ENCODE measurements at regions not wholly inside any gene's neighbourhood (a gene's known extent, or its start where the extent isn't known, plus 50 kb on each side); places are given as distances from the start of the nearest gene placed in this dataset.

DNA sequence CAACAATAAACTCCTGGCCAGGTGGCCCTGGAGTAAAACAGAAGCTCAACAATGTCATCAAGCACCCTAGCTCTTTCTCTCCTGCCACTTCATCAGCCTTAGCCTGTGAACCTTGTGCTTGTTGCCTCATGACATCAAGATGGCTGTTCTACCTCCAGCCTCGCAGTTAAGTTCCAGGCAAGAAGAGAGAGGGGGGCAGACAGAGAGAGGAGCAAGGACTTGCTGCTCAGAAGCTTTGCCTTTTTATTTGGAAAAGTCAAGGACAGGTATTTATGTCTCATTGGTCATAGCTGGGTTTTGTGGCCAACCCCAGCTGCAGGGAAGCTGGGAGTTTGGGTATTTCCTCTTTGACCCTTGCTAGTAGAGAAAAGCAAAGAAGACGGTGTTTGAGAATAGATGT lies 60.3 kb upstream of the GADD45A start:
- no peak for DNase-seq (ENCODE audit: low spot score)
- intact Hi-C loops (cut with DNase I): no loop called here

DNA sequence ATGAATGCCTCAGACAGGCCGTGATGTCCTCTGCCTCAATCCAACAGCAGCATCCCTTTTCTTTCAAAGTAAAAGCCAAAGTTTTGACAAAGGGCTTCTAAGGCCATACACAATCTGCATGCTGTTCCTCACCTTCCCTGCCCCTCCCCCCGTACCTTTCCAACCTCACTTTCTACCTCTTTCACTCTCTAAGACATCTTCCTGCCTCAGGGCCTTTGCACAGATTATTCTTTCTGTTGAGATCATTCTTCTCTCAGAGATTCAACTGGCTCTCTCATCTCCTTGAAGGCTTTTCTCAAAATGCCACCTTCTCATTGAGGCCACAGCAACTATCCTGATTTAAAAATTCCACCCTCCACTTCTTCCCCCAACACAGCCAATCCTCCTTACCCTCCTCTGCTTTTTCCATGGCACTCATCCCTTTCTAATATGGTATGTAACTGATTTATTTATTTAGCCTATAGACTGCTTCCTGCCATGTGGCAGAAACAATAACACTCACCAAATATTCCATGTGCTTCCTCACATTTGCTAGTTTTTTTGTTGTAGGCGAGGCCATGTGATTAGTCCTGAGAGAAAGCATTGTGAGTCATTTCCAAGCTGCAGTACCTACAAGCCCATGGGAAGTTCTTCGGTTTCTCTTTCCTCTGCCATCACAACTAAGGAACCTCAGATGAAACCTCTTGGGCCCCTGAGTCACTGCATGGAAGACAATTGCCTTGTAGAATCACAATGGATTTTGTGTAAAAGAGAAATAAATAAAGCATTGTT lies 58.7 kb upstream of the GADD45A start:
- no peak for DNase-seq (ENCODE audit: low spot score)
- intact Hi-C loops (cut with DNase I): no loop called here

DNA sequence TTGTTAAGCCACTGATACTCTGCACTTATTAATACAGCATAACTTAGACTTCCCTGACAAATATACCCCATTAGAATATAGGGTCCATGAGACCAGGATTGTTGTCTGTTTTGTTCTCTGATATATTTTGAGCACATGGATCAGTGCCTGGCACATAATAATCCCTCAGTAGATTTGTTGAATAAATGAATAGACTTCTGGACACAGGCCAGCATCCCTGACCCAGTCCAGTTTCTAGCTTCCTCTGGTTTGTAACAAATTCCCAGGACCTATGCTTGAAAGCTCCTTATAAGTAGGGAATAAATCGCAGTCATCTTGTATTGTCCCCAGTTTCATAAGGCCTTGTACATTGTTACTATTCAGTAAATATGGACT lies 58.2 kb upstream of the GADD45A start:
- intact Hi-C loops (cut with DNase I): no loop called here
- no peak for DNase-seq (ENCODE audit: low spot score)

DNA sequence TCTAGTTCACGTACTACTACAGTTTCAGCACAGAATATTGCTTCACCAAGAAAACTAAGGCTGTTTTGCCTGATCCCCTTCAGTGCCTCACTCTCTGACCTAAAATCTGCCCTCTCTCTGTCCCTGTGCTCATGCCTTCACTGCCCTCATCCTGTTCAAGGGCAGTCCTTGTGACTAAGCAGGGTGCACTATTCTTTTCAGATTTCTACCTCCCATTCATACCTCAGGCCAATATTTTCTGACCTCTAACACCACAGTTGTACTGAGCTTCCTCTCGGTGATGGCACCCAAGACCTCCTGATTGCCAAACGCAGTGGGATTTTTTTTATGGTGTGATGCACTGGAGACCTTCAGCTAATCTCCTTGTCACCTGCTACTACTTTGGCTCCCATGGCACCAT lies 57.7 kb upstream of the GADD45A start:
- DNase-seq (ENCODE audit: low spot score): no peak
- intact Hi-C loops (cut with DNase I): no loop called here

DNA sequence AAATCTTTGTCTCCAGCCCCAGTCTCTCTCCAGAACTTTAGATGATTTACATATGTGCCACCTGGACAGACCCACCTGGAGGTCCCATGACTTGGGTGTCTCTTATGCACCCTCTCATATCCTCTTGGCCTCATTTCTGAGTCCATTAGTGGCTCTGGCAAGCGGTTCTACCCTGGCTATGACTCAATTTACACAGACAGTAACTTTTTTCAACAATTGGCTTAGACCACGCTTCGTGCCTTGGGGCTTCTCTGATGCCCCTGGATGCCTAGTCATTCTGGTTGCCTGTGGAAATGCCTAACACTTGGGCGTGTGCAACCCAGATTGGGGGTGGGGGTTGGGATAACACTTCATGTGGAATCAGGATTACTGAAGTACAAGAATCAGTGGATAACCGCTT lies 57.1 kb upstream of the GADD45A start:
- no peak for DNase-seq (ENCODE audit: low spot score)
- intact Hi-C loops (cut with DNase I): no loop called here

DNA sequence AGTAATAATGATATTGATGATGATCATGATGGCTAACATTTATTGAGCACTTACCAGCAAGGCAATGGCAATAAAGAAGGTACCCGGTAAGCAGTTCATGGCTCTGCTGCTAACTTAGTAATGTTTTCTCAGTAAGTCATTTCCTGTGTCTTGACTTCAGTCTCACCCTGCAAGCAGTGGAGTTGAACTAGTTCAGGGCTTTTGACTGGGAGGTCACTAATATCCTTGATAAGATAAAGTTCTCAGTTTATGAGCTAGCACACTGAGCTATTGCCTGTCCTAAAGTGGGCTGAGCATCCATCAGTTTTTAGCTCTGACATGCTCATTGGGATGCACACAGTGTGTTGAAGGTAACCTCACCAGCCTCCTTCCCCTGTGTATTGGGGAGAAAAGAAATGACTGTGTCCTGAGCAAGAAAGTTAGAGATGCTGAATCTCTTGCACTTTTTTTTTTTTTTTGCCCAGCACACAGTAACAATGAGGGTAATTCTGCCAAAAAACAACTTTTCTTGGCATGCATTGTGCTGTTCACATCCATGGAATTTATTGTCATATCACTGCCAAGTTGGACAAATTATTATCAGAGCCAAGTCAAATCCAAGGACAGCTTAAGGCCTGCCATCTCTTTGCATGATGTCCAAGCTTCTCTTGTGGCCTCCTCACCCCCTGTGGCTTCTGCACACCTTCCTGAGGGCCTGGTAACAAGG lies 55.5 kb upstream of the GADD45A start:
- DNase-seq (ENCODE audit: low spot score): no peak
- intact Hi-C loops (cut with DNase I): no loop called here

DNA sequence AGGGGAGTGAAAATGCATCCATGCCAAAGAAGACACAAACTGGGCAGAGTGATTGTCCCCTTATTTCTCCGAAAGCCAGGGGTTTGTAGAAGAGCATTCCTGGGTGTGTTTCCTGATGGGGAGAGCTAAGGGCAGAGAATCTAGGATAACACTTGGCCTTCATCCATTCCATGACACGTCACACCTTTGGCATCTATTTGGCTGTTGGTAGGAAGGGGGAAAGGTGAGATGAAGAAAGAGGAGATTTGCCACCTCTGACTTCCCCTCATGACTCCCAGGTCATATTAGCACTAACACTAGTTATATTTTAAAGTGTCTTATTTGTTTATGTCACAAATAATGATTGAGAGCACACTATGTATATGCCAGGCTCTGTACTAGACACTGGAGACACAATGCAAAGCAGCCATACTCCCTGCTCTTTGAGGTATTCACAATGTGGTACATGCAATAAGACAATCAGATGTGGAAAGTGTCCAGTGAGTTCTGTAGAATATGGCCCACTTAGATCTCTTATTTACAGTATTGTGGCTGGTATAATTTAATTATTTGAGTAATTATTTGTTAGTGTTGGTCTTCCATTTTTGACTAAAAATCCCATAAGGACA lies 54.5 kb upstream of the GADD45A start:
- no peak for DNase-seq (ENCODE audit: low spot score)
- intact Hi-C loops (cut with DNase I): no loop called here

DNA sequence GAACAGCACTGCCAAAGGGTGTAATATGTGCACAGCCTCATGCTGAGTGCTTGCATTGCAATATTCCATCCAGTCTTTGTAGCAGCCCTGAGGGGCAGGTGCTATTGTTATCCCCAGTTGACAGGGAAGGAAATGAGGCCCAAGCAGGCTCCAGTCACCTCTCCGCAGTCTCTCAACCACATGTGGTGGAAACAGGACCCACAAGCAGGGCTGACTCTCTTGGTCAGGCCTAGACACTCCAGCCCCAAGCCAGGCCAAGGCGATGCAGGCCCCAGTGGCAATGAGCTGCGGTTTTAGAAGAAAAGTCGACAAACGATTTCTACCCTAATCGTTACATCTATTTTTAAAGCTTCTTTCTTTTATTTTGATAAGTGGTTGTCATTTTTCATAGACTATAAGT lies 52.6 kb upstream of the GADD45A start:
- intact Hi-C loops (cut with DNase I): no loop called here
- no peak for DNase-seq (ENCODE audit: low spot score)

DNA sequence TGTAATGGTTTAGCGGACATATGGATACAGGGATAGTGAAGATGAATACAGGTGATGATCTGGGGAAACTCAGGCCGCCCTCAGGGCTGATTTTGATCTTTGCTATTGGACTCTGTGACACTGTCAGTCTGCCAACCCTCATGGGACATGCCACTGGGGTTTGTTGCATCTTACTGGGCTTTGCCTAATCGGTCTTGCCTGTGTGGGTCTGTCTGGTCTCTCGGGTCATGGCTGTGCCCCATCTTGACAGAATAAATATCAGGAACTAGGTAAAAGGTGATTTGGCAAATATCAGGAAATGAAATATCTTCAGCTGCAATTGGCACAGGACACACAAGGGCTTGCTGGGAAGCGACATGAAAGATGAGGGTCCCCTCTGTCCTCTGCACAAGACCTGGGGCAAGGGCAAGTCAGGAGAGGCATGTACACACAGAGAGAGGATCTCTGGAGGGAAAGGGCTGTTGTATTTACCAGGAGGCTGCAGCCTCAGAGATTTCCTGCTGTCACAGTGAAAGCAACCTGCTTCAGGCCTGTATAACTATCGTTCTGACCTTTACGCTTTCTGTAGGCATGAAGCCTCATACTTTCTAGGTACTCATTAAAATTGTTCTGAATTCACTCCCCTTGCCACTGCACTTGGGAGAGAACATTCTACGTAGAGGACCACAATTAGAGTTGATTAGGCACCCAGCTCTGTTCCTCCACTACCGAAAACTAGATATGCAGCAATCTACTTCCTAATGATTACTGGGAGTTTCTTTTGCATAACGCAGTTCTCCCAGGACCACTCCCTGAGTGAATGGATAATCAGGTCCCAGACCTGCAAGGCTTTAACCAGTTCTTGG lies 52.0 kb upstream of the GADD45A start:
- intact Hi-C loops (cut with DNase I): no loop called here
- DNase-seq (ENCODE audit: low spot score): no peak

DNA sequence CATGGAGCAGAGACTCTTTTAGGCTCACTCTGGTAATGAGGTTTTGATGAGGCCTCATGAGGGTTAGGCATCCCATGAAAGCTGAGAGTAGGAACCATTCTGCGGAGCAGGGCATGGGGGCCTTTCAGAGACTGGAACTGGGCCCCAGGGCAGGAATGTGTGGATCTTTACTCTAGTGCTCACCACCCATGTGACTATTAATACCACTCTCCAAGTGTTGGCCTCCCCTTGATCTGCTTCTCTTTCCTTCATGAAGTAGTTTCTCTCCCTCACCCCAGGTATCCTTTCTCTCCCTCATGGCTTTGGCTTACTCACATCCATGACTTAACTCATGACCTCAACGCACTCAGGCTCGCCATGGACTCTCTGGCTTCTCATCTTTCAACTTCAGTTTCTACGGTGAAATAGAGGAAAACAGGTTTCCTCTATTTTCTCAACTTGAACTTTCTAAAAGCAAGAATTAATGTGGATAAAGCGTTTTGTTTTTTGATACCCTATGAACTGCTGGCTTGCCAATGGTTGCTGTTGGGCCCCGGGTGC lies 50.5 kb upstream of the GADD45A start:
- intact Hi-C loops (cut with DNase I): no loop called here
- no peak for DNase-seq (ENCODE audit: low spot score)

DNA sequence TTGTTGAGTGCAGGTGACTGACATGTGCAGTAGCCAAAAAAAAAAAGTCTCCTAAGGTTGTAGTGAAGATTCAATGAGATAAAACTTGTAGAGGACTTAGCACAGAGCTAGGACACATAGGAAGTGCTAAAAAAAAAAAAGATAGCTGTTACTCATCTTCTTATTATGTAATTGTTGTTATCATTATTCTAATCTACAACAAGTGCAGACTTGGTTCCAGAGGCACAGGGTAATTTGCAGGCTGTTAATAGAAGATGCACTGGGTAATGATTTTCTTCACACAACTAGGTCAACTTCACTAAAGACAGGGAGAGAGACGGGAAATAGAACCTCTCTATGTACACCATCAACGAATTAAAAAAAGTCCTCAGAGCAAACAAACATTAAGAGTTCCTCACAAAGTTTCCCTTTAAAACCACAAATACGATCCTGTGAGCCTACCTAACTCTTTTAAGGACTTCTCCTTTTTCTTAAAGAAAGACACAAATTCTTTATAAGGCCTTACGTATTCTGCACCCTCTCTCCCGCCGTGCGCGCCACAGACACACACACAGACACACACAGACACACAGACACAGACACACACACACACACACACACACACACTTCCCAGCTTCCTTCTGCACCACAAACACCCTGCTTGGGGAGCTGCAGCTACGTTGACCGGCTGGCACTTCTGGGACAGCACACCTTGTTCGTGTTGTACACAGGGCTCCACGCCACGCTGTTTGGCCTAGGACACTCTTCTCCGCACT lies 49.8 kb upstream of the GADD45A start:
- no peak for DNase-seq (ENCODE audit: low spot score)
- intact Hi-C loops (cut with DNase I): no loop called here
